Stimulated activated naive B cell treated with anti-CD40 and anti-IgM and Interleukin-4, amounts not matched to agents 10 μg/mL and 1 μg/mL and 100 μg/mL, for 72 hours (primary cell): ENCODE measurements at regions not wholly inside any gene's neighbourhood (a gene's known extent, or its start where the extent isn't known, plus 50 kb on each side); places are given as distances from the start of the nearest gene placed in this dataset.

Experiments
- ATAC-seq, 2 donors: fragments of 150-1000 bp; cut with Tn5 transposase; replicated peaks; 2 replicates each; pipeline ENCODE4 v1.10.0; 2021; ENCODE audit warnings: moderate library complexity in 1 of 2
- DNase-seq: peaks from one replicate; pipeline ENCODE4 v3.0.0; 2021
- H3K27ac Mint-ChIP-seq: one replicate; pipeline ENCODE4 v1.8.0; 2022; ENCODE audit warnings: mild to moderate bottlenecking, mixed read lengths
- H3K27me3 Mint-ChIP-seq, 2 donors: one replicate each; pipeline ENCODE4 v1.8.0; 2022; ENCODE audit warnings: mixed read lengths in 2 of 2
- H3K36me3 Mint-ChIP-seq, 2 donors: one replicate each; pipeline ENCODE4 v1.8.0; 2022; ENCODE audit warnings: mixed read lengths in 2 of 2, mild to moderate bottlenecking in 1 of 2
- H3K4me1 Mint-ChIP-seq, 2 donors: one replicate each; pipeline ENCODE4 v1.8.0; 2022; ENCODE audit warnings: mixed read lengths in 2 of 2, mild to moderate bottlenecking in 1 of 2
- H3K4me3 Mint-ChIP-seq, 2 donors: one replicate each; pipeline ENCODE4 v1.8.0; 2022; ENCODE audit warnings: mild to moderate bottlenecking in 2 of 2, mixed read lengths in 2 of 2, moderate library complexity in 1 of 2
- H3K9me3 Mint-ChIP-seq, 2 donors: one replicate each; pipeline ENCODE4 v1.8.0; 2022; ENCODE audit warnings: mixed read lengths in 2 of 2, mild to moderate bottlenecking in 1 of 2

- Mint-ChIP-seq H3K36me3 (peaks cover 5 to 11% of the 10 kb centered on the region in 2 donors), H3K4me3 (no peak overlapping the region), H3K27ac (no peak overlapping the region)
Observed at GRCh38 chr9:91120200-91120599, 241.5 kb downstream of the AUH start.

GRCh38 chr9:91122755-91123154 lies 239.0 kb downstream of the AUH start:
- H3K9me3 Mint-ChIP-seq = peaks cover 8% of the 10 kb centered on the region in 2 donors
- DNase-seq = no peak
- peaks cover 5 to 16% of the 10 kb centered on the region in 2 donors for H3K36me3 Mint-ChIP-seq
- H3K27me3 Mint-ChIP-seq = peaks cover 8 to 9% of the 10 kb centered on the region in 2 donors
- peaks cover 7 to 10% of the 10 kb centered on the region in 2 donors for H3K4me1 Mint-ChIP-seq
- H3K27ac Mint-ChIP-seq = no peak overlapping the region
- no peak for ATAC-seq
- H3K4me3 Mint-ChIP-seq = no peak overlapping the region

More at GRCh38 chr9:91120200-91120599, 241.5 kb downstream of the AUH start:
- Mint-ChIP-seq H3K27me3 (peaks cover 17 to 18% of the 10 kb centered on the region in 2 donors), H3K9me3 (peaks cover 5 to 9% of the 10 kb centered on the region in 2 donors), H3K4me1 (peaks cover 12 to 19% of the 10 kb centered on the region in 2 donors)
- no peak for DNase-seq
- ATAC-seq = no peak

- Mint-ChIP-seq H3K4me1 (peaks cover 4 to 10% of the 10 kb centered on the region in 2 donors), H3K27me3 (no peaks in the 10 kb centered on the region), H3K4me3 (no peak overlapping the region), H3K9me3 (peaks cover 4 to 8% of the 10 kb centered on the region in 2 donors), H3K27ac (no peak overlapping the region), H3K36me3 (peaks cover 1 to 10% of the 10 kb centered on the region in 2 donors)
- DNase-seq (no peak), ATAC-seq (no peak)
Observed at GRCh38 chr9:91126761-91127445, 234.8 kb downstream of the AUH start.

GRCh38 chr9:91127653-91128052 lies 234.1 kb downstream of the AUH start:
- H3K27me3 Mint-ChIP-seq = no peaks in the 10 kb centered on the region
- no peak overlapping the region for H3K4me3 Mint-ChIP-seq
- H3K4me1 Mint-ChIP-seq = peaks cover 6 to 10% of the 10 kb centered on the region in 2 donors
- H3K9me3 Mint-ChIP-seq = peaks cover 0 to 6% of the 10 kb centered on the region in 2 donors
- ATAC-seq = no peak
- no peak for DNase-seq
- H3K36me3 Mint-ChIP-seq = peaks cover 1 to 6% of the 10 kb centered on the region in 2 donors
- H3K27ac Mint-ChIP-seq = no peak overlapping the region

- Mint-ChIP-seq H3K9me3 (no peaks in the 10 kb centered on the region), H3K4me1 (peaks cover 6 to 10% of the 10 kb centered on the region in 2 donors), H3K27me3 (no peaks in the 10 kb centered on the region), H3K27ac (no peak overlapping the region), H3K36me3 (peaks cover 0 to 8% of the 10 kb centered on the region in 2 donors), H3K4me3 (no peak overlapping the region)
- ATAC-seq (no peak), DNase-seq (no peak)
Observed at GRCh38 chr9:91130796-91131318, 230.9 kb downstream of the AUH start.

- DNase-seq = peak; percentile 34
- Mint-ChIP-seq H3K27me3 (no peaks in the 10 kb centered on the region), H3K36me3 (peaks cover 0 to 7% of the 10 kb centered on the region in 2 donors), H3K9me3 (peaks cover 0 to 1% of the 10 kb centered on the region in 2 donors), H3K4me1 (peaks cover 7 to 10% of the 10 kb centered on the region in 2 donors), H3K4me3 (no peak overlapping the region), H3K27ac (peak overlapping the region; percentile 81)
- ATAC-seq = peak; percentile 99 to 100
Observed at GRCh38 chr9:91131433-91131839, 230.3 kb downstream of the AUH start.

GRCh38 chr9:91132576-91133073 lies 229.1 kb downstream of the AUH start:
- Mint-ChIP-seq H3K27ac (peak overlapping the region; percentile 11), H3K4me1 (peaks cover 7 to 10% of the 10 kb centered on the region in 2 donors), H3K4me3 (no peak overlapping the region), H3K9me3 (peaks cover 0 to 1% of the 10 kb centered on the region in 2 donors), H3K36me3 (peaks cover 0 to 7% of the 10 kb centered on the region in 2 donors), H3K27me3 (no peaks in the 10 kb centered on the region)
- ATAC-seq (no peak), DNase-seq (no peak)

GRCh38 chr9:91134608-91135007 lies 227.1 kb downstream of the AUH start:
- Mint-ChIP-seq H3K27ac (no peak overlapping the region), H3K4me3 (no peak overlapping the region), H3K4me1 (peaks cover 9 to 10% of the 10 kb centered on the region in 2 donors), H3K36me3 (peaks cover 0 to 7% of the 10 kb centered on the region in 2 donors), H3K9me3 (peaks cover 0 to 1% of the 10 kb centered on the region in 2 donors), H3K27me3 (no peaks in the 10 kb centered on the region)
- no peak for ATAC-seq
- DNase-seq = no peak

- H3K4me1 Mint-ChIP-seq = peaks cover 17 to 18% of the 10 kb centered on the region in 2 donors
- no peaks in the 10 kb centered on the region for H3K27me3 Mint-ChIP-seq
- DNase-seq = no peak
- peaks cover 0 to 7% of the 10 kb centered on the region in 2 donors for H3K36me3 Mint-ChIP-seq
- H3K27ac Mint-ChIP-seq = no peak overlapping the region
- ATAC-seq = no peak
- H3K9me3 Mint-ChIP-seq = peaks cover 0 to 3% of the 10 kb centered on the region in 2 donors
- H3K4me3 Mint-ChIP-seq = no peak overlapping the region
Observed at GRCh38 chr9:91137391-91137790, 224.3 kb downstream of the AUH start.

GRCh38 chr9:91138760-91139159 lies 223.0 kb downstream of the AUH start:
- ATAC-seq (no peak), DNase-seq (no peak)
- H3K9me3 Mint-ChIP-seq = peaks cover 0 to 3% of the 10 kb centered on the region in 2 donors
- no peak overlapping the region for H3K4me3 Mint-ChIP-seq
- H3K36me3 Mint-ChIP-seq = peaks cover 0 to 7% of the 10 kb centered on the region in 2 donors
- no peaks in the 10 kb centered on the region for H3K27me3 Mint-ChIP-seq
- H3K4me1 Mint-ChIP-seq = peaks cover 18 to 19% of the 10 kb centered on the region in 2 donors
- peak overlapping the region; percentile 57 for H3K27ac Mint-ChIP-seq

- H3K27ac Mint-ChIP-seq = peak overlapping the region; percentile 42
- H3K36me3 Mint-ChIP-seq = peaks cover 4 to 8% of the 10 kb centered on the region in 2 donors
- H3K4me3 Mint-ChIP-seq = no peak overlapping the region
- H3K9me3 Mint-ChIP-seq = peaks cover 4 to 7% of the 10 kb centered on the region in 2 donors
- peaks cover 30 to 34% of the 10 kb centered on the region in 2 donors for H3K4me1 Mint-ChIP-seq
- peak; percentile 58 to 66 for ATAC-seq
- DNase-seq = no peak
- H3K27me3 Mint-ChIP-seq = no peaks in the 10 kb centered on the region
Observed at GRCh38 chr9:91141407-91141965, 220.2 kb downstream of the AUH start.

- H3K4me1 Mint-ChIP-seq = peaks cover 47 to 51% of the 10 kb centered on the region in 2 donors
- H3K36me3 Mint-ChIP-seq = peaks cover 4 to 10% of the 10 kb centered on the region in 2 donors
- H3K27ac Mint-ChIP-seq = peak overlapping the region; percentile 25
- ATAC-seq (no peak), DNase-seq (no peak)
- no peaks in the 10 kb centered on the region for H3K27me3 Mint-ChIP-seq
- H3K9me3 Mint-ChIP-seq = peaks cover 4 to 8% of the 10 kb centered on the region in 2 donors
- H3K4me3 Mint-ChIP-seq = no peak overlapping the region
Observed at GRCh38 chr9:91143162-91143561, 218.6 kb downstream of the AUH start.

GRCh38 chr9:91143642-91144041 lies 218.1 kb downstream of the AUH start:
- ATAC-seq = no peak
- H3K4me1 Mint-ChIP-seq = peaks cover 50 to 56% of the 10 kb centered on the region in 2 donors

GRCh38 chr9:91144769-91145168 lies 216.9 kb downstream of the AUH start:
- H3K27ac Mint-ChIP-seq = peak overlapping the region; percentile 78
- no peak overlapping the region for H3K4me3 Mint-ChIP-seq
- ATAC-seq (no peak), DNase-seq (no peak)
- peaks cover 6 to 15% of the 10 kb centered on the region in 2 donors for H3K36me3 Mint-ChIP-seq
- H3K9me3 Mint-ChIP-seq = peaks cover 4 to 10% of the 10 kb centered on the region in 2 donors
- H3K4me1 Mint-ChIP-seq = peaks cover 53 to 64% of the 10 kb centered on the region in 2 donors
- no peaks in the 10 kb centered on the region for H3K27me3 Mint-ChIP-seq

More at GRCh38 chr9:91143642-91144041, 218.1 kb downstream of the AUH start:
- no peak overlapping the region for H3K4me3 Mint-ChIP-seq
- no peaks in the 10 kb centered on the region for H3K27me3 Mint-ChIP-seq
- peaks cover 4 to 8% of the 10 kb centered on the region in 2 donors for H3K9me3 Mint-ChIP-seq
- no peak for DNase-seq
- peaks cover 4 to 11% of the 10 kb centered on the region in 2 donors for H3K36me3 Mint-ChIP-seq
- no peak overlapping the region for H3K27ac Mint-ChIP-seq
